ENCODE measurements at regions not wholly inside any gene's neighbourhood (a gene's known extent, or its start where the extent isn't known, plus 50 kb on each side); places are given as distances from the start of the nearest gene placed in this dataset.

DNA sequence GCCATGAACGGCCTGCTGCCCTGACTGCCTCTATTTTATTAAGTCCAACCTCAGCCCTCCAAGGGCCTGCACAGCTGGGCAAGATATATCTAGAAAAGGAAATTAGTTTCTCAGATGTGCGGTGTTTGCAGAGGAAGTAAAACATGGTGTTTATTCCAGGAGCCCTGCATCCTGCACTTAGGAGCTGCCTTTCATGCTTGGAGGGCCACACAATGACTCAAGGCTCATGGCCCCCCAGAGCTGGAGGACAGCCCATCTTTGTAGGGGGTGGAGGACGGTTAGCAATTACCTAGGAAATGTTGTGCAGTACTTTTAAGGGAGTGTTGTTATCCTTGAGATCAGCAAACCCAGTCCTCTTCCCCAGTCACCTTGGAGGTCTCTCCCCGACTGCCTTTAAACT is 80.5 kb downstream of the COPRS start:
- no peak overlapping the region for H3K14ac ChIP-seq (ENCODE audit: insufficient read length)
- no peak overlapping the region for H2AFZ ChIP-seq (ENCODE audit: low read length)
- no peak for FAIRE-seq
- H3K27ac ChIP-seq (ENCODE audit: low read depth, low read length), result no peak overlapping the region
- H2BK12ac ChIP-seq (ENCODE audit: low read depth, low read length), result no peak overlapping the region
- ChIA-PET CTCF (ENCODE audit: partially characterized antibody) (no interaction called here), POLR2A (ENCODE audit: partially characterized antibody) (no interaction called here)
- H3K23me2 ChIP-seq (ENCODE audit: low read depth, low read length), result no peaks in the 10 kb centered on the region
- H4K8ac ChIP-seq (ENCODE audit: extremely low read depth, insufficient read depth, low read length), result no peak overlapping the region
- H3K4me1 ChIP-seq (replicated peaks in 1 of 4; ENCODE audit: control insufficient read depth in 3 of 4, insufficient read depth in 4 of 4, low read length in 3 of 4), result no peaks in the 10 kb centered on the region
- no peak overlapping the region for H2BK120ac ChIP-seq (replicated peaks; ENCODE audit: low read depth, low read length)
- H3K4ac ChIP-seq (replicated peaks; ENCODE audit: insufficient read length, low read depth, low read length), result no peak overlapping the region
- H3K36me3 ChIP-seq (ENCODE audit: control insufficient read depth in 2 of 4, insufficient read depth in 4 of 4, low read length in 3 of 4), result no peaks in the 10 kb centered on the region
- no peak overlapping the region for H2BK5ac ChIP-seq (ENCODE audit: low read depth, low read length)
- no peak overlapping the region for H3K56ac ChIP-seq (replicated peaks; ENCODE audit: insufficient read length, low read depth, low read length)
- H3K9me3 ChIP-seq (ENCODE audit: insufficient read depth in 2 of 2, low read depth in 1 of 2, low read length in 1 of 2), result peaks cover 0 to 5% of the 10 kb centered on the region in 2 experiments; a peak in 2 of 4 replicates
- DNase-seq (ENCODE audit: low read depth in 1 of 2, low spot score in 2 of 2), result no peak
- H3K79me2 ChIP-seq (ENCODE audit: control insufficient read depth in 1 of 2, insufficient read depth in 2 of 2, low read length in 2 of 2), result no peaks in the 10 kb centered on the region
- H3K18ac ChIP-seq (ENCODE audit: extremely low read depth, low read length), result no peak overlapping the region
- no peaks in the 10 kb centered on the region for H4K20me1 ChIP-seq (replicated peaks in 1 of 2; ENCODE audit: control insufficient read depth in 1 of 2, insufficient read depth in 2 of 2, low read length in 2 of 2)
- WGBS, 2 experiments (ENCODE audit: extremely low coverage in 1 of 2, insufficient coverage in 1 of 2, insufficient read length in 1 of 2, insufficient replicate concordance in 2 of 2, low coverage in 1 of 2, low lambda C conversion rate in 2 of 2, missing lambda C conversion rate in 1 of 2), result 85% methylated on average over 4 of the region's 4 CpGs; no CpG with 5 or more reads in 1 of the 2 experiments
- no peak overlapping the region for H3K4me3 ChIP-seq (ENCODE audit: extremely low read depth in 1 of 4, insufficient read depth in 2 of 4, low read depth in 3 of 4, low read length in 4 of 4)
- H3K79me1 ChIP-seq (ENCODE audit: low read depth, low read length), result no peaks in the 10 kb centered on the region
- H2BK20ac ChIP-seq (ENCODE audit: low read length), result no peak overlapping the region
- H4K5ac ChIP-seq (ENCODE audit: insufficient read length, low read depth, low read length), result no peak overlapping the region
- no peak overlapping the region for H3K9ac ChIP-seq (replicated peaks in 1 of 4; ENCODE audit: extremely low read depth in 1 of 4, low read depth in 3 of 4, low read length in 3 of 4)
- no peak overlapping the region for H4K91ac ChIP-seq (replicated peaks; ENCODE audit: insufficient read length, low read length)
- H2BK15ac ChIP-seq (ENCODE audit: low read length), result no peak overlapping the region
- H3K27me3 ChIP-seq (replicated peaks in 1 of 4; ENCODE audit: control insufficient read depth in 3 of 4, extremely low read depth in 1 of 4, insufficient read depth in 3 of 4, low read length in 3 of 4), result no peaks in the 10 kb centered on the region
- no peak overlapping the region for H3K23ac ChIP-seq (ENCODE audit: insufficient read length)
- H3K4me2 ChIP-seq (ENCODE audit: insufficient read depth in 1 of 2, low read depth in 2 of 2, low read length in 2 of 2), result no peak overlapping the region
- no peak overlapping the region for H2AK5ac ChIP-seq (ENCODE audit: low read depth, low read length)
- no peak for TF ChIP-seq POLR2AphosphoS5 (IDR thresholded peaks at IDR 0.05; ENCODE audit: low read depth, low read length)
- no peak for TF ChIP-seq RBBP5 (IDR thresholded peaks at IDR 0.05; ENCODE audit: borderline replicate concordance, low read depth, low read length)
- TF ChIP-seq MAFK (IDR thresholded peaks at IDR 0.05; ENCODE audit: low read depth, low read length), result no peak
- TF ChIP-seq TAF7 (optimal IDR thresholded peaks at IDR 0.05; ENCODE audit: borderline replicate concordance, low read depth, low read length), result no peak
- TF ChIP-seq CBX8 (IDR thresholded peaks at IDR 0.05; ENCODE audit: borderline replicate concordance, low read depth, low read length), result no peak
- TF ChIP-seq, protein P1, sequence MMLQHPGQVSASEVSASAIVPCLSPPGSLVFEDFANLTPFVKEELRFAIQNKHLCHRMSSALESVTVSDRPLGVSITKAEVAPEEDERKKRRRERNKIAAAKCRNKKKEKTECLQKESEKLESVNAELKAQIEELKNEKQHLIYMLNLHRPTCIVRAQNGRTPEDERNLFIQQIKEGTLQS (IDR thresholded peaks at IDR 0.05; ENCODE audit: insufficient read depth, low read depth, low read length), result no peak

Measured in H1 (cell line).